ENCODE measurements at regions not wholly inside any gene's neighbourhood (a gene's known extent, or its start where the extent isn't known, plus 50 kb on each side); places are given as distances from the start of the nearest gene placed in this dataset.

DNA sequence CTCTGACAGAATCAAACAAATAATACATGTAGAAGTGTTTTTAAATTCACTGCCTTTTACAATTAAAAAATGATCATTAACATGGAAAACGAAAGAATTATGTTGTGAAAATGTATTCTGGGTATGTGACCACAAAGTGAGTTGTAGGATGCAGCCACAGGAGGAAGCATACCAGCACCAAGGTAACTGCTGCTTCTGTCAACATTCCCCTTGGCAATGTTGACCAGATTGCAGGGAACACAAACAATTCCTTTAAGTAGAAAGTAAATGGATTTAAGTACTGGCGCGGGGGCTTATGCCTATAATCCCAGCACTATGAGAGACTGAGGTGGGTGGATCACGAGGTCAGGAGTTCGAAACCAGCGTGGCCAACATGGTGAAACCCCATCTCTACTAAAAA is 1877.9 kb upstream of the PCDH7 start:
- TF ChIP-seq, protein P1, sequence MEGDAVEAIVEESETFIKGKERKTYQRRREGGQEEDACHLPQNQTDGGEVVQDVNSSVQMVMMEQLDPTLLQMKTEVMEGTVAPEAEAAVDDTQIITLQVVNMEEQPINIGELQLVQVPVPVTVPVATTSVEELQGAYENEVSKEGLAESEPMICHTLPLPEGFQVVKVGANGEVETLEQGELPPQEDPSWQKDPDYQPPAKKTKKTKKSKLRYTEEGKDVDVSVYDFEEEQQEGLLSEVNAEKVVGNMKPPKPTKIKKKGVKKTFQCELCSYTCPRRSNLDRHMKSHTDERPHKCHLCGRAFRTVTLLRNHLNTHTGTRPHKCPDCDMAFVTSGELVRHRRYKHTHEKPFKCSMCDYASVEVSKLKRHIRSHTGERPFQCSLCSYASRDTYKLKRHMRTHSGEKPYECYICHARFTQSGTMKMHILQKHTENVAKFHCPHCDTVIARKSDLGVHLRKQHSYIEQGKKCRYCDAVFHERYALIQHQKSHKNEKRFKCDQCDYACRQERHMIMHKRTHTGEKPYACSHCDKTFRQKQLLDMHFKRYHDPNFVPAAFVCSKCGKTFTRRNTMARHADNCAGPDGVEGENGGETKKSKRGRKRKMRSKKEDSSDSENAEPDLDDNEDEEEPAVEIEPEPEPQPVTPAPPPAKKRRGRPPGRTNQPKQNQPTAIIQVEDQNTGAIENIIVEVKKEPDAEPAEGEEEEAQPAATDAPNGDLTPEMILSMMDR (IDR thresholded peaks at IDR 0.05) = no peak
- TF ChIP-seq POLR2A (IDR thresholded peaks at IDR 0.05) = no peak
- TF ChIP-seq EP300 (IDR thresholded peaks at IDR 0.05) = no peak

Measured in tibial nerve (tissue), 4 donors.